Central memory CD4-positive, alpha-beta T cell (primary cell): ENCODE measurements at regions not wholly inside any gene's neighbourhood (a gene's known extent, or its start where the extent isn't known, plus 50 kb on each side); places are given as distances from the start of the nearest gene placed in this dataset.
"Not testable (repeated sequence)": the region's sequence is repeated elsewhere in the genome, so short reads cannot be mapped to it uniquely, and the experiment has no call there.

ENCODE experiments used
- DNase-seq: peaks from one replicate; pipeline ENCODE4 v3.0.0; 2022

- no peak for DNase-seq
These were observed 52.2 kb upstream of the FAT1 start for GRCh38 chr4:186775902-186776301.

- DNase-seq = no peak
These were observed 54.5 kb upstream of the FAT1 start for GRCh38 chr4:186778134-186778533.

GRCh38 chr4:186780291-186781031, 56.8 kb upstream of the FAT1 start:
- DNase-seq = no peak

DNA sequence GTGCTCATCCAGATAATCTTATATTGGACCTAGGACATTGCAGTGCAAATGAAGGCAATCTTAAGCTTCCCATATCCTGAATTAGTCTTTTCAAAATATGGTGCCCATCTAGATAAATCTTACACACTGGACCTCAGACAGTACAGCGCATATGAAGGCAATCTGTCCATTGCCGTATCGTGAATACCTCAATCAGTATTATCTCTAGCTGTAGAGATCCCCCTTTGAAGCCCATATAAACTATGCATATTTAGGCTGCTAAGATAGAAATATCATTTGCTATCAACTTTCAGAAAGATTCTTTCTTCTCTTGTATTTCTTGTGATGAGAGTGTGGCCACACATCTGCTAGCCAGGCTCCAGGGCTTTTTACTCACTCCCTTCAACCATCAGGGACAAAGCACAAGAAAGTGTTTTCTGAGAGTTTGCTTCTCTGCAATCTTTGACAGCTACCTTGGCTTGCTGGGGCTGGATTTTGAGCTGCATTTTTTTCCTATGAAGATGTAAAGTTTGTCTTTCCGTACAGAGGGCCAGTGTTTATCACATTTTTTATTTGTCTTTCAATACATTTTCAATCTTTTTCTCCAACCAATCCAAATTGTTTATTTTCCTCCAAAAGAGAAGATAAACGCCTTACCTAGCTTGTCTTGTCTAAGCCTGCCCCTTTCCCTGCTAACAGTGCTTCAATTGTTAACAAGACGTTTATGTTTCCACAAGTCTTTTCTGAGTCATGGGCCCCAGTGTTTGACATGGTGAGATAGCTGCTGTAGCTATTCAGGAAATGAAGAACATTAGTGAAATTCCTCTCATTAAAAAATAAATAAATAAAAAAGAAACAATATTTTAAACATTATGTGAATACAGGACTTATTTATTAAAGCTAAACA, 57.6 kb upstream of the FAT1 start:
- DNase-seq = no peak

- no peak for DNase-seq
These were observed 58.6 kb upstream of the FAT1 start for GRCh38 chr4:186782302-186782701.

DNA sequence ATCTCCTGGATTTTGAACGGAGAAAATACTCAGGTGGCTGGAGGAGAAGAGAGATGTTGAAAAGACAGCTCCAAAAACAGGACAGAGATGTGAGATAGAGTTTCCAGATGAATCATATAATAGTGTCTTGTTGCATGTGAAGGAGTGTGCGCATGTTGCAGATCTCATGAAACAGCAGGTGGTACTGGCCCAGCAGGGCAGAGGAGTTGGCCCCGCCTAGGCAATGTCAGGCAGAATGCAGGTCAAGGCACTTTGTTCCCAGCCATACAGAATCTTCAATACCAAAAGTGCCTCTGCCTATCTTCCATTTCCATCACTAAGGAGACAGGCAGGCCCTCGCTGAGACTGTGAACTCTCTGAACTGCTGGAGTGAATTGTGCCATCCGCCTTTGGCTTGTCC, 63.9 kb upstream of the FAT1 start:
- no peak for DNase-seq

DNA sequence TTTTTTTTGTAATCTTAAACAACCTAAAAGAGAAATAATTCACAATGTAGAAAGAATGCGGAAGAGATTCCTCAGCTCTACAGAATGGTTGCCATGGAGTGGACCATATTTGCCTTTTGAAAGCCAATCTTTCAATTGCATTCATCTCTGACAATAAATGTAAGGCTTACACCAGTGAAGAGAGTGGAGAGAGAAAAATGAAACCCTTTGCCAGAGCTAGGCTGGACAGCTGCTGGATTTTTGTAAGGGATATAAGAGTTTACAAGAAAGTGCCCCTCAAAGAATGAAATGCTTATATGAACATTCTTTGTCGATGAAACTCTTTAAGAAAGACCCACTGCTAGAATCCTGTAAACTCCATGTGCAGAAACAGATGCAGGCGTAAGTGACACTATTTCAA, 66.0 kb upstream of the FAT1 start:
- no peak for DNase-seq

- no peak for DNase-seq
These were observed 67.0 kb upstream of the FAT1 start for GRCh38 chr4:186790630-186791029.

GRCh38 chr4:186792728-186793366, 69.2 kb upstream of the FAT1 start:
- no peak for DNase-seq

DNA sequence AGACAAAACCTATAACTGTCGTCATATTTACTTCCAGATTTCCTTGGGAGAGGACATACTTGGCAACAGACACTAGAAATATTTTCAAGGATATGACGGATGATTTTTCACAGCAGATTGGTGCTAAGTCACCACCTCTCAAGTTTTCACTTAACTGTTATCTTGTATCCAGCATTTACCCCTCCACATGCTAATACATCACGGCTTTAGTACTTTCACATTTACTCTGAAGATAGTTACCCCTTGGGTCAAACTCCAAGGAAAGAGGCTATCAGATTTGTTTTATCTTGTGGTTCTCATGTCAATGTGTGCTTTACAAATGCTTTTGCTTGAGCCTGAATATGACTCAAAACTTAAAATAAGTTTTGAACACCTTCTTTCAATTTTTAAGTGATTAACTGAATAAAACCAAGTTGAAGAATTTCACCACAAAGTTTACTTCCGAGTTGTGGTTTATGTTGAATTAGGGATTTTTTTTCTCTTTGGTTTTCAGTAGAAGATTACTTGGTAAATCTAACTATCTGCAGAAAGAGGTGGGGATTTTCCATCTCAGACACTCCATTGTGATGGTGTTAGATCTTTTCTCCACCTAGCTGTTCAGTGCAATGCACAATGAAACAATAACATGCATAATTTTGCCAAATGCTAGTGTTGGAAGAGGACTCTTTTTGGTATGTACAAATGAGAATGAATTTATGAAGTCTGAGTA, 75.4 kb upstream of the FAT1 start:
- no peak for DNase-seq

DNA sequence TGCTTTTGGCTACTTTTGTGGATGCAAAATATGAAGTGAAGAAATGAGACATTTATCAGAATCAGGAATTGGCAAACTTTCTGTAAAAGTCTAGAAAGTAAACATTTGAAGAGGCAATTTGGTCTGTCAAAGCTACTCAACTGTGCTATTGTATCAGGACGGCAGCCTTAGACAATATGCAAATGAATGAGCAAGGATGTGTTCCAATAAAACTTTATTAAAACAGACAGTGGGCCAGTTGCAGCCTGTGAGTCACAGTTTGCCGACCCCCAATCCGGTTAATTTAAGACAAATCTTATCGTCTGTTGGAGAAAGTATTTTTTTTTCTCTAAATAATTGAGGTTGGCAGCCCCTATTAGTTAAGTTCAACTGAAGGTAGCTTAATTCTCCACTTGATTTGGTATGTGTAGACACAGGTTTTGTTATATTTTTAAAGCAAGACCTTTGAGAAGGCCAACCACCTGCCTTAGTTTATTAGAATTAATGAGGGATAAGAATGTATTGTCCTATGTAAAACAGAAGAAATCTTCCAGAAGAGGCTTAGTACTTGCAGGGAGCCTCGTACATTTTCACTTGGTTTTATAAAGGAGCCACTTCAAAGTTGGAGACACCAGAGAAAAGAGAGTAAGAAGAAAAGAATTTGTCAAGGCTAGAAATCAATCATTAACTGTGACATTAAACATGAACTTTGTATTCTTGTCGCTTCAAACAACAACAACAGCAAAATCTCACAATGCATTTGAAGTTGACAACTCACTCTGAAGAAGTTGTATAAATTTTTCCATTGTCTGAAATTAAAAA, 81.6 kb upstream of the FAT1 start:
- DNase-seq = no peak

GRCh38 chr4:186805917-186806316, 82.3 kb upstream of the FAT1 start:
- not testable (repeated sequence) for DNase-seq

DNA sequence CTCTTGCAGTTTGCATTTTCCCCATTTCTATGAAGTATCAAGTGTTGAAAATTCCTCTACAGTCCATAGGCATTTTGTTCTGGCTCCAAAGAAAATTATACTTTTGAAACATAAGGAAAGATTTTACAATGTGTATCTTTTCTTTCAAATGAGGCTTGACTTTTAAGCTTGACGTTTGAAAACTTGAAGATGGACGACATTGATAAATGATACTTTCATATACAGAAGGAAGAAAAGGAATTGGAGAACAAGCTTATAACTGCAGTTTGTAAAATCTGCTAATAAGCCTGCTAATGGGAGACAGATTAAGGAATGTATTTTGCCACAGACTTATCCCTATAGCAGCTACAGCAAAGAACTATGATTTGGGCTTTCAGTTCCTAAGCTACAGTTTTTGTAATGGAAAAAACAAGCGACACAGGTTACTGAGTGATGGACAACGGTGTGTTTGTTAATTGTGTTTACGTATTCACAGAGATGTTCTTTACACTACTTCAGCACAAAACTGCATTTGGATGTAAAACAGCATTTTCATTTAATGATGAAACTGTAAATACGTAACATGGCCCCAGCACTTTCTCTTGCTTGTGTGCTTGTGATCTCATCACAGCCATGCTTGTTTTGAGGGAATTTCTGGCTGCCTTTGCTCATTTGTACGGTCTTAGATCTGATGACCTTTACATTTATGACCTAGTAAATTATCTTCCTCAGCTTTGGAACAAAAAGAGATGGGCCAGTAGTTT, 83.2 kb upstream of the FAT1 start:
- DNase-seq = no peak

DNA sequence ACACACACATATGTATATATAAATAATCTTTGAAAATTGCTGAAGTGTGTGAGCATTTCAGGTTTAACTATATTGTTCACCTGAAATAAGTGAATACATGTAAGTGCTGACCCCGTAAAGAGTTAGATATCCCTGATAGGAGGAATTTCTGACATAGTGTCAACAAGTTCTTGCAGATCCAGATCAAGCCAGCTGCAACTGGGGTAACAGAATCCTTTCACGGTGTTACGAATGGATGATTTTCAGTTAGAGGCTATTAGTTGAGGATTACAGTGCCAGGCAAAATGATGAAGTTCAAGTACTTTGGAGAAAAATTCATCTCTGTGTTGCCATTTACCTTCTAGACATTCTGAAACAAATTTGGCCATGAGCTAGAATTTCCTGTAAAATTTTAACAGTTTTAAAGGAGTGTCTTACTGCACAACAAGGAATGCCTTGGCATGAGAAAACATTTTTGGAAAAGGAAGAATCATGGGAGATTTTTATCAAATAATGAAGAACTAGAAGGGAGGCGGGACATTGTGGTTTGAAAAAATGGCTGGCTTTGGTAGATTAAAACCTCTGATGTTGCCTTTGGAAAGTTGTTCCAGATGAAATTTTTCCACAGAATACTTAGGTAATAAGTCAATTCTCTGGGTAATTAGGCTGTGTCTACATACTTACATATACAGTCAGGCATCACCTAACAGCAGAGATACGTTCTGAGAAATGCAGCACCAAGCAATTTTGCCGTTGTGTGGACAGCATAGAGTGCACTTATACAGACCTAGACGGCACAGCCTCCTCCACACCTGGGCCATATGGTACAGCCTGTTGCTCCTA, 84.4 kb upstream of the FAT1 start:
- DNase-seq = no peak

DNA sequence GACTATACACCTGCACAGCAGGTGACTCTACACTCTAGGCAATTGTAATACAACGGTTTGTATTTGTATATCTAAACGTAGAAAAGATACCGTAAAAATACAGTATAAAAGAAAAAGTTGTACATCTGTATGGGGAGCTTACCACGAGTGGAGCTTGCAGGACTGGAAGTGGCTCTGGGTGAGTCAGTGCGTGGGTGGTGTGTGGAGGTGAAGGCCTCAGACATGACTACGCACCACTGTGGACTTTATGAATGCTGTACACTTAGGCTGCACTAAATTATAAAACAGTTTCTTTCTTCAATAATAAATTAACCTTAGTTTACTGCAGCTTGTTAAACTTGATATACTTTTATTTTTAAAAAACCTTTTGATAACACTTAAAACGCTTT, 85.0 kb upstream of the FAT1 start:
- no peak for DNase-seq

GRCh38 chr4:186809070-186809469, 85.4 kb upstream of the FAT1 start:
- DNase-seq = no peak

DNA sequence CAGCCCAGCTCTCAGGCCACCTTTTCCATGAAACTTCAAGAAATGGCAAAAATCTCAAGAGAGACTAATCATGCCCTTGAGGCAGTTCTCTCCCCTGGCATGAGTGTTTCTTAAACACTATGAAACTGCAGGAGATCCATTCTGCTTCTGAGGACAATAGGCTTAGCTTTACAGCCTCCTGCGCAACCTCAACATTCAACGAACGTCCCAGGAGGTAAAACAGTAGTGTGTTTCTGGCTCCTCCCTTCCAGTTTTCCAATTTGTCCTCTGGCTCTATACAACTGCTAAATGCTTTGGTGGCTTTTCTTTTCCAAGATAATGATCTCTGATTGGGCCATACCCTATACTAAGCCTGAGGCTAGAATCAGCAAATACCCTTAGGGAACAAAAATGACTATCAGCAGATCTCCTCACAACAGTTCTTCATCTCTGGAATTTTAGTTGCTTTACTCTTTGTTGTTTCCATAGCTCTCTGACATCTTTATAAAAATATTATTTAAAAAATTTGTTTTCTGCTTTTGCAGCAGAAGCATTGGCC, 87.0 kb upstream of the FAT1 start:
- no peak for DNase-seq

DNA sequence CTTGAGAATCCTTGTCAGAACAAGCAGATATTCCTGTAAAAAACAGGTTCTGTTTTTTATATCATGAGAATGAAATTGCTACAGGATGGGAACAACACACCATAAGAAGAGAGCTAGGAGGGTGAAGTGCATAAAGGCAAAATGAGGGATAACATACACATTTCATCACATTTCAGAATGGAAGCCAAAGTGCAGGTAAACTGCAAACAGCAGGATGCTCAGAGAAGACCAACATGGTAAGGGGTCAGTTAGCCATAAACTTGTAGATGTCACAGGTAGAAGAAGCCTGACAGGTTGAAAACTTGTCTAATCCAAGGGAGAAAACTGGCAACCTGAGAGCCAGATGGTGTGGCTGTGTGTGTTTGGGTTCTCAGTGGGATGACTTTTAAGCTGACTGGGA, 88.9 kb upstream of the FAT1 start:
- DNase-seq = no peak

DNA sequence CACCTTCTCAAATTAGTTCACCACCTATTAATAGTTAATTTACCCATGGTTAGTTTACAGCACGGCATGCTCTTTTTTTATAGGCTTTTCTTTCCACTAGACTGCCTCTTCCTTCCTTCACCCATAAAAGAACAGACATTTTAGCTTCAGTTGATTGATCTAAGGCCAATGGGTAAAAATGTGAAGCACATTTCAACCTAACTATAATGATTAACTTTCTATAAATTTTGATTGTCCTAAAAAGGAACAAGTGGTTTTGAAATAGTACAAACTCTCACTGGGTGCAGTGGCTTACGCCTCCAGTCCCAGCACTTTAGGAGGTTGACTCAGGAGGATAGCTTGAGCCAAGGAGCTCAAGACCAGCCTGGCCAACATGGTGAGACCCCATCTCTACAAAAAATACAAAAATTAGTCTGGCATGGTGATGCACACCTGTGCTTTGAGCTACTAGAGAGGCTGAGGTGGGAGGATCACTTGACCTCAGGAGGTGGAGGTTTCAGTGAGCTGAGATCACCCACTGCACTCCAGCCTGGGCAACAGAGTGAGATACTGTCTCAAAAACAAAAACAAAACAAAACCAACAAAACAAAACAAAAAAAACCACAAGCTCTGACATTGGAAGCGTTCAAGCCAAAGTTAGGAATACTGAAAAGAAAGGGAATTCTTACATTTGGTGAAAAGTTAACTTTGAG, 89.9 kb upstream of the FAT1 start:
- DNase-seq = no peak
